ENCODE measurements at regions not wholly inside any gene's neighbourhood (a gene's known extent, or its start where the extent isn't known, plus 50 kb on each side); places are given as distances from the start of the nearest gene placed in this dataset.

- TF ChIP-seq, protein P1, sequence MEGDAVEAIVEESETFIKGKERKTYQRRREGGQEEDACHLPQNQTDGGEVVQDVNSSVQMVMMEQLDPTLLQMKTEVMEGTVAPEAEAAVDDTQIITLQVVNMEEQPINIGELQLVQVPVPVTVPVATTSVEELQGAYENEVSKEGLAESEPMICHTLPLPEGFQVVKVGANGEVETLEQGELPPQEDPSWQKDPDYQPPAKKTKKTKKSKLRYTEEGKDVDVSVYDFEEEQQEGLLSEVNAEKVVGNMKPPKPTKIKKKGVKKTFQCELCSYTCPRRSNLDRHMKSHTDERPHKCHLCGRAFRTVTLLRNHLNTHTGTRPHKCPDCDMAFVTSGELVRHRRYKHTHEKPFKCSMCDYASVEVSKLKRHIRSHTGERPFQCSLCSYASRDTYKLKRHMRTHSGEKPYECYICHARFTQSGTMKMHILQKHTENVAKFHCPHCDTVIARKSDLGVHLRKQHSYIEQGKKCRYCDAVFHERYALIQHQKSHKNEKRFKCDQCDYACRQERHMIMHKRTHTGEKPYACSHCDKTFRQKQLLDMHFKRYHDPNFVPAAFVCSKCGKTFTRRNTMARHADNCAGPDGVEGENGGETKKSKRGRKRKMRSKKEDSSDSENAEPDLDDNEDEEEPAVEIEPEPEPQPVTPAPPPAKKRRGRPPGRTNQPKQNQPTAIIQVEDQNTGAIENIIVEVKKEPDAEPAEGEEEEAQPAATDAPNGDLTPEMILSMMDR (IDR thresholded peaks at IDR 0.05; ENCODE audit: insufficient read depth, low read length, poor library complexity, severe bottlenecking) = no peak
- TF ChIP-seq EZH2phosphoT487 (conservative IDR thresholded peaks at IDR 0.05; ENCODE audit: low read length) = no peak
Observed at GRCh38 chr18:56255381-56255780, 383.0 kb downstream of the TXNL1 start.

Measured in SU-DHL-6 (cell line).